GM12891 (cell line): ENCODE measurements at regions not wholly inside any gene's neighbourhood (a gene's known extent, or its start where the extent isn't known, plus 50 kb on each side); places are given as distances from the start of the nearest gene placed in this dataset.
"Not testable (repeated sequence)": the region's sequence is repeated elsewhere in the genome, so short reads cannot be mapped to it uniquely, and the experiment has no call there.

Source experiments
- DNase-seq: peaks from one replicate; pipeline ENCODE4 v3.0.0; 2011; ENCODE audit warnings: low spot score; ENCODE audit not compliant: insufficient read length
- FAIRE-seq: peaks from 2 replicates; lab custom pipeline; 2011; peaks lifted over from hg19 to GRCh38; lab: Jason Lieb, UNC
- PAX5 ChIP-seq: IDR thresholded peaks from 2 replicates; pipeline ENCODE4 v1.6.1; 2011; ENCODE audit warnings: low read length, moderate library complexity, mild to moderate bottlenecking; ENCODE audit not compliant: insufficient read depth, severe bottlenecking
- POLR2A ChIP-seq: IDR thresholded peaks from 2 replicates; pipeline ENCODE4 v1.6.1; 2011; ENCODE audit warnings: low read depth, low read length, control low read depth
- POLR2AphosphoS5 ChIP-seq: IDR thresholded peaks from 2 replicates; pipeline ENCODE4 v1.6.1; 2011; ENCODE audit warnings: low read depth, low read length, control low read depth
- POU2F2 ChIP-seq: IDR thresholded peaks from 2 replicates; pipeline ENCODE4 v1.6.1; 2011; ENCODE audit warnings: low read depth, mild to moderate bottlenecking, control low read depth, low read length, moderate library complexity
- SPI1 ChIP-seq: IDR thresholded peaks from 2 replicates; pipeline ENCODE4 v1.6.1; 2011; ENCODE audit warnings: low read depth, low read length, control low read depth
- TAF1 ChIP-seq: IDR thresholded peaks from 2 replicates; pipeline ENCODE4 v1.6.1; 2011; ENCODE audit warnings: low read depth, low read length, control low read depth

DNA sequence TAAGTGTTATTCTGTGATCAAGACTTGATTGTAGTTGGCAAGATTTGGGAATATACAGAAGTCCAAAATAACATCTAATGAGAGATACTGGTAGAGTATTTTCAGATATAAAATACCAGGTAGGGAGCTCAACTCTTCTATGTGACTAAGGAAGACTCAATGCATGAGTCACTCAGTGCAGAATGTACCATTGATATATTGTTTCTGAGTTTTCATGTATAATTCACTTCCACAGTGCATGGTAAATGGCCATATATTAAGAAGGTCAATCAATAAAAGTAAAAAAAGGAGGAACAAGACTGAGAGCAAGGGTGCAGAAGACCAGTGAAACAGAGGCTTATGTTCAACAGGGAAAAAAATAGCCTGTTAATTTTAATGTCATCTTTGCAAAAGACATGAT, 1387.9 kb downstream of the CDH8 start:
- DNase-seq, result no peak
- TF ChIP-seq POLR2AphosphoS5, result no peak
- no peak for FAIRE-seq

DNA sequence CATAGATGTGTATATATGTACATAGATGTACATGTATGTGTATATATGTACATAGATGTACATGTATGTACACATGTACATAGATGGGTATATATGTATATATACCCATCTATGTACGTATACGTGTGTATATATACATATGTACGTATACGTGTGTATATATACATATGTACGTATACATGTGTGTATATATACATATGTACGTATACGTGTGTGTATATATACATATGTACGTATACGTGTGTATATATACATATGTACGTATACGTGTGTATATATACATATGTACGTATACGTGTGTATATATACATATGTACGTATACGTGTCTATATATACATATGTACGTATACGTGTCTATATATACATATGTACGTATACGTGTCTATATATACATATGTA, 1388.8 kb downstream of the CDH8 start:
- FAIRE-seq, result not testable (repeated sequence)

DNA sequence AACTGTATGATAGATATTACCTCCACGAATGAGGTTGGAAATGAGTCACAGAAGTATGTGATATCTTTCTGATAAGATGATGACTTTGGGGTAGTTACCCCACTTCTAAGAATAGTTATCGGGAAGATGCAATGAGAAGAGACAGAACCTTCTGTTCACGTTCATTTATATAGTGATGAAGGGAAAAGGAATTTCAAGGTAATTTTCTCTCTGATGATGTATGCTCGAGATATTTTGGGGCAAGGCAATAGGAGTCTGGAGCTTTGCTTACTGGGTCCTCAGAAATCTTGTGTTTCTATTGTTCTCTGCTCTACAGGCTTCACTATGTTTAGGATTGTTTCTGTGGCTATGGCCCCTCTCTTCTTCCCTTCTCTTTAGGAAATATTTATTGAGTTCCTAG, 1389.6 kb downstream of the CDH8 start:
- no peak for FAIRE-seq
- DNase-seq, result no peak
- TF ChIP-seq POU2F2, result no peak
- no peak for TF ChIP-seq POLR2AphosphoS5
- no peak for TF ChIP-seq PAX5
- TF ChIP-seq SPI1, result no peak
- TF ChIP-seq POLR2A, result no peak
- TF ChIP-seq TAF1, result no peak

More for the DNA sequence above, 1388.8 kb downstream of the CDH8 start:
- not testable (repeated sequence) for DNase-seq

DNA sequence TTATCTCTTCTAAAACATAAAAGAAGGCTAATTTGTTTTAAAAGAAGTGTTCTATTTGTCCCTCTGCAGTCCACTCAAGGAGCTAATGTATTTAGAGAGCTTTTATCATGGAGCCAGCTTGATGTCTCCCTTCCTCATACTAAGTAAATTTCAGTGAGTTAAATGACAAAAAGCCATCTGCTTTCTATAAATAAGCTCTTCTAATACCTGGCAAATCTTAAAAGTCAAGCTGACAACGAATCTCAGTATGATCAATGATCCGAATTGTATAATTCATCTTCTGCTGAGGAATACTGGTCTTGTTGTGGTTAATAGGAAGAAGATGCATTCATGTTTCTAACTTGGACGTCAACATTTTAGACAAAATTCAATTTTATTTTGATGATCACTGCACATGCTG, 1390.7 kb downstream of the CDH8 start:
- DNase-seq (no peak), FAIRE-seq (no peak)
- TF ChIP-seq POU2F2 (no peak), POLR2A (no peak), TAF1 (no peak), SPI1 (no peak), PAX5 (no peak), POLR2AphosphoS5 (no peak)

DNA sequence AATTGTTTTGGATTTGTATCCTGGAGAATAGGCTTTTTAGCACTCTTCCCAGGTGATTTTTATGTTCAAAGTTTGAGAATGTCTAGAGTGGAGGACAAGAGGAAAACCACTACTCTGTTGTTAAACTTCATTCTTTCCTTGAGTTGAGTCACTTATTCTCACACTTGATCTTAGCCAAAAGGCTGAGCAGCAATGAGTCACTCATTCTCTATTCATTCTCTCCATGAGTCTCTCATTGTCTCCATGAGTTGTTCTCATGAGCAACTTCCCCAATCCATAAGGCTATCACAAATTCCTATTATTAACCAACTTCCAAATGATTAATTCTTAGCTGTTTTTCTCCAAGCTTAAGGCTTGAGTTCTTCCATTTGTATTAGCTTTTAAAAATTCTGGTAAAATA, 1393.3 kb downstream of the CDH8 start:
- TF ChIP-seq SPI1 (no peak), POLR2AphosphoS5 (no peak), POLR2A (no peak), PAX5 (no peak), TAF1 (no peak), POU2F2 (no peak)
- FAIRE-seq (no peak), DNase-seq (no peak)

DNA sequence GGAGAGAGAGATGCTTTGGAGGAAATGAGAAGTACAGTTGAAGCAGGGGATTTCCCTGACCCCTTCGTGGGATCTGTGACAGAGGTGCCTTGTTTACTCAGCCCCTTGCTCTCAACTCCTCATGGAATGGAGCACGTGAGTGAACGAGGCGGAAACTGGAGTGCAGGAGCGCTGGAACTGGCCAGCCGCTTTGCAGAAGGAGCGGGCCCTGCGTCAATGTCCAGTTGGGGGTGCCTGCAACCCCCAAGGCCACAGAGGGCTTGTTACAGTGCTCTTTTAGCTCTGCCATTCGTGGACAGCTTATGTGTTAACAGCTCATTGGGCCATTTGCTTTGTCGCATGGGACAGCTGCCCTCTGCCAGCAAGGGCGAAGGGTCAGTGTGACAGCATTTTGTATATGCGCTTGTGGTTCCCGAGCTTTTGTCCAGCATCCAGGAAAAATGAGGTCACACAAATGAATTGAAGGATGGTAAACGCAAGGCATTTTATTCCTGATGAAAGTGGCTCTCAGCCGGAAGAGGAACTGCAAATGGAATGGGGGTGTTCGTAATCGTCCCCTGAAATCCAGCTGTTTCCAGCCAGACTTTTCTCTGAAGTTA, 1395.1 kb downstream of the CDH8 start:
- TF ChIP-seq POU2F2, result no peak
- TF ChIP-seq POLR2AphosphoS5, result no peak
- no peak for TF ChIP-seq POLR2A
- no peak for TF ChIP-seq TAF1
- TF ChIP-seq PAX5, result no peak
- no peak for DNase-seq
- no peak for FAIRE-seq

DNA sequence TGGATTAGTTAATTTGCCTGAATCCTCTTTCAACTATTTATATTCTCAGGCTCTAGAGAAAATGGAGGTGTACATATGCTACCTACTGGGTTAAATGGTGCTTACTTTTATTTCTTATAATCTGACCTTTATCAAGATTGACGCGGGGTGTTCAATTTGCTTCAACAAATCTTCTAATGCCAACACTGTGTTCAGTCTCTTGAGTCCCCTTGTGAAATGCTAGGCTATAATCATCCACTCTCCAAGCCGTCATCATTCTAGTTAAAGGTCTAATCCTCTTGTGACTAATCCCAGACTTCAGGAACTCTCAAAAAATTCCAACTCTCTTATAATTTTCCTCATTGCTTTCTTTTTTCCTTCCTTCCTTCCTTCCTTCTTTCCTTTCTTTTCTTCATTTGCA, 1396.2 kb downstream of the CDH8 start:
- no peak for FAIRE-seq
- TF ChIP-seq TAF1 (no peak), SPI1 (no peak), POLR2A (no peak), PAX5 (no peak), POU2F2 (no peak), POLR2AphosphoS5 (no peak)
- no peak for DNase-seq

DNA sequence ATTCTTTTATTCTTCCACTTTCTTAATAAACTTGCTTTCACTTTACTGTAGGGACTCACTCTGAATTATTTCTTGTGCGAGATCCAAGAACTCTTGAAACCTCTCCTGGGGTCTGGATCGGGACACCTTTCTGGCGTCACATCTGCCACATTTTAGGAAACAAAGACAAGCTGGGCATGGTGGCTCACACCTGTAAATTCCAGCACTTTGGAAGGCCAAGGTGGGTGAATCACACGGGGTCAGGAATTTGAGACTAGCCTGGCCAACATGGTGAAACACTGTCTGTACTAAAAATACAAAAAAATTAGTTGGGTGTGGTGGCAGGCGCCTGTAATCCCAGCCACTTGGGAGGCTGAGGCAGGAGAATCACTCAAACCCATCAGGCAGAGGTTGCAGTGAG, 1399.6 kb downstream of the CDH8 start:
- FAIRE-seq, DNase-seq: not testable (repeated sequence)

DNA sequence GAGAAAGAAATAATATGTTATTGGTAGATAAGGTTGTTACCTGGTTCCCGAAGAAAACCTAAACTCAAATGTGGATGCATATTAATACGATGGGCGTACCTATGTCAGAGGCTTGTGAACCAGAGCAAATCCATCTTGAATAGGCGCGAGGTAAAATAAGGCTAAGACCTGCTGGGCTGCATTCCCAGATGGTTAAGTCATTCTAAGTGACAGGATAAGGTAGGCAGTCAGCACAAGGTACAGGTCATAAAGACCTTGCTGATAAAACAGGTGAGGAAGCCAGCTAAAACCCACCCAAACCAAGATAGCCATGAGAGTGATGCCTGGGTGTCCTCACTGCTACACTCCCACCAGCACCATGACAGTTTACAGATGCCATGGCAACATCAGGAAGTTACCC, 1400.1 kb downstream of the CDH8 start:
- no peak for DNase-seq
- TF ChIP-seq POU2F2 (no peak), POLR2A (no peak), PAX5 (no peak), SPI1 (no peak), POLR2AphosphoS5 (no peak)
- no peak for FAIRE-seq

DNA sequence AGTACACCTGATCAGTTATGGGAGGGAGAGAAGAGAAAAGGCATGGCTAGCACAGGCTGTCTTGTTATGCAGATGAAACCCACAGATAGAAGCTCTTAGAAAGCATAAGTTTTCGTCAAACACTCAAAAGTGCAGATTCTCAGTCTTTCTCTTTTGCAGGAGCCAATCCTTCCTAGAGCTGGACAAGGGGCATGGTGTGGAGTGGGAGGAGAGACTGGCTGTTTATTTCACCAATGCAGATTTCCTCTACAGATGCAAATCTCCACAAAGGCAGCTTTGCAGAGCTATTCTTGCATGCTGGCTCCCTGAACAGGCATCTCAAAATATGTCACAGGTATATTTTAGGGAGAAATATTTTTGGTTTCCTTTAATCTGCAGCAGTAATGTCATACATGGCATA, 1400.7 kb downstream of the CDH8 start:
- TF ChIP-seq SPI1 (no peak), PAX5 (no peak), POU2F2 (no peak), TAF1 (no peak), POLR2AphosphoS5 (no peak), POLR2A (no peak)
- no peak for FAIRE-seq
- DNase-seq, result no peak

DNA sequence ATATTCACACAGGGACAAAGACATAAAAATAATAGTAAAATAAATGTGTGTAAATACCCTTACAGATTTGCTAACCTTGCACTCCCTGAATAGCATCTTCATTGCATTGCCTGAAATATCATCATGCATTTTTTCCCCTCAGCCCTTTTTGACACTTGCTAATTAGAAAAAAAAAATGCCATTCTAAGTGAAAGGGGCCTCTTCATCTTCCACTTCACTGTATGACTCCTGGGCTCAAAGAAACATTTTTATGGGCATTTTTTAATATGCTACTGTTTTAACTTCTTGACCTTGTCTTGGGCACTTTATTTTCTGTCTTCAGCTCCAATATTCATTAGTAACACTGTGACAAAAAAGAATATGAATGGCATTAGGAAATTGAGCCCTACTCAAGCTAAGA, 1424.4 kb downstream of the CDH8 start:
- no peak for FAIRE-seq
- TF ChIP-seq PAX5, result no peak
- TF ChIP-seq POLR2AphosphoS5, result no peak
- TF ChIP-seq SPI1, result no peak
- no peak for TF ChIP-seq TAF1
- no peak for DNase-seq

DNA sequence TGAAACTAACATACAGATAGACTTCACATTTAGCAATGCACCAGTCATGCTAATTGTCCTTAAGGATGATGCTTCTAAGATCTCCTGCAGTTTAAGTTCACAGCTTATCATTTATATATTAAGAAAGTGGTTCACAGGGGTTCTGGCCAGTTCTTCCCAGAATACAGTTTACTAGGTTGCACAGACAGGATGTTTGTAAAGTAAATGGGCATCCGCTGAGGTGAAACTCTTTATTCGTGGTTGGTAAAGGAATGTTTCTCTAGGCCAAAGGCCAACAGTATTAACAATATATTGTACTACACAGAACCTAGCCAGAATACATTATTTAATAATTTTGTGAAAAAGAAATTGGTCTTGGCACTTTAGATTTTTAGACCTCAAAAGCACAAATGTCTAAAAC, 1427.3 kb downstream of the CDH8 start:
- DNase-seq (no peak), FAIRE-seq (no peak)
- no peak for TF ChIP-seq SPI1
- TF ChIP-seq POLR2A, result no peak
- TF ChIP-seq POU2F2, result no peak
- TF ChIP-seq TAF1, result no peak
- TF ChIP-seq PAX5, result no peak
- TF ChIP-seq POLR2AphosphoS5, result no peak

DNA sequence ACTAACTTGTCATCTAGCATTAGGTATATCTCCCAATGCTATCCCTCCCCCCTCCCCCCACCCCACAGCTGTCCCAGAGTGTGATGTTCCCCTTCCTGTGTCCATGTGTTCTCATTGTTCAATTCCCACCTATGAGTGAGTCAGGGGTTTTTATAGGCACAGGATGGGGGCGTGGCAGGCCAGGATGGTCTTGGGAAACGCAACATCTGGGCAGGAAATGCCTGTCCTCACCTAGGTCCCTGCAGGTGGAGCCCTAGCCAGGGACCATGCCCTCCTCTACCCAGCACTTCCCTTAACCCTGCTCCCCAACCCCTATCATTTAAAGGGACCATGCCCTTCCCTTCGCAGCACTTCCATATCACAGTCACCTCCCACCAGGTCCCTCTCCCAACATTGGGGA, 1430.6 kb downstream of the CDH8 start:
- not testable (repeated sequence) for FAIRE-seq, DNase-seq
